Spleen (tissue), 11 donors: ENCODE measurements at regions not wholly inside any gene's neighbourhood (a gene's known extent, or its start where the extent isn't known, plus 50 kb on each side); places are given as distances from the start of the nearest gene placed in this dataset.

ENCODE experiments used
- DNase-seq: peaks from one replicate; pipeline ENCODE4 v3.0.0-alpha.2; 2020
- H3K27ac ChIP-seq, 8 donors: fragments of 200-600 bp; sonication (generic) in 7 of 8; 1 replicate in 4 of 8; 2 replicates in 4 of 8; pipeline versions ENCODE4 v1.5.0 to v1.8.0; 2016 to 2021; ENCODE audit warnings: inconsistent platforms in 4 of 8, mild to moderate bottlenecking in 4 of 8, moderate library complexity in 1 of 8
- H3K27me3 ChIP-seq, 7 donors: fragments of 200-600 bp; sonication (generic) in 6 of 7; replicated peaks in 1 of 7; 1 replicate in 4 of 7; 2 replicates in 3 of 7; pipeline versions ENCODE4 v1.5.0 to v1.8.0; 2016 to 2021; ENCODE audit warnings: inconsistent platforms in 3 of 7, mild to moderate bottlenecking in 1 of 7
- H3K36me3 ChIP-seq, 6 donors: fragments of 200-600 bp; sonication (generic) in 5 of 6; 1 replicate in 4 of 6; 2 replicates in 2 of 6; pipeline versions ENCODE4 v1.5.0 to v1.8.0; 2016 to 2021; ENCODE audit warnings: inconsistent platforms in 2 of 6
- H3K4me1 ChIP-seq, 6 donors: fragments of 200-600 bp; sonication (generic) in 5 of 6; 1 replicate in 3 of 6; 2 replicates in 3 of 6; pipeline versions ENCODE4 v1.5.0 to v1.8.0; 2016 to 2021; ENCODE audit warnings: inconsistent platforms in 3 of 6
- H3K4me3 ChIP-seq, 8 donors: fragments of 200-600 bp; sonication (generic) in 7 of 8; 1 replicate in 4 of 8; 2 replicates in 4 of 8; pipeline versions ENCODE4 v1.5.0 to v1.8.0; 2016 to 2021; ENCODE audit warnings: inconsistent platforms in 4 of 8, mild to moderate bottlenecking in 4 of 8, moderate library complexity in 2 of 8
- H3K9me3 ChIP-seq, 8 donors: fragments of 200-600 bp; sonication (generic) in 7 of 8; 1 replicate in 4 of 8; 2 replicates in 4 of 8; pipeline versions ENCODE4 v1.5.0 to v1.8.0; 2016 to 2021; ENCODE audit warnings: inconsistent platforms in 4 of 8
- CTCF ChIP-seq, 11 experiments: fragments of 200-600 bp in 7 of 11; fragments of 450-650 bp in 4 of 11; sonication (generic) in 4 of 11; IDR thresholded peaks in 8 of 11; conservative IDR thresholded peaks in 3 of 11; 1 replicate in 7 of 11; 2 replicates in 4 of 11; pipeline versions ENCODE4 v1.4.0 to v1.8.0; 2016 to 2021; ENCODE audit warnings: antibody characterized with exemption in 11 of 11, inconsistent platforms in 4 of 11, mild to moderate bottlenecking in 1 of 11
- POLR2A ChIP-seq, 3 donors: fragments of 450-650 bp; IDR thresholded peaks; one replicate each; pipeline ENCODE4 v1.5.1; 2017; ENCODE audit warnings: antibody characterized with exemption in 3 of 3, mild to moderate bottlenecking in 1 of 3
- POLR2AphosphoS5 ChIP-seq, 3 donors: sonication (generic); formaldehyde crosslinking; IDR thresholded peaks; one replicate each; pipeline ENCODE4 v1.5.1; 2017; ENCODE audit warnings: antibody characterized with exemption in 3 of 3
- WGBS, 5 donors: extraction: QIAGEN DNeasy Blood & Tissue Kit in 3 of 5; methylation state at CpG; one replicate each; pipeline versions ENCODE4 v1.1.5 to v1.1.7; 2013 to 2018; 5-methylcytosine and 5-hydroxymethylcytosine counted together
- intact Hi-C: fragments of 100-400 bp; cut with DNase I; formaldehyde crosslinking; loops from one replicate; pipeline ENCODE4 v1.15.0; 2023; ENCODE audit warnings: low total_unique reads
- donor health status: healthy with polysubstance abuse.
- donor health status: DM: no; HTN: no; CAD: no; lungs with moderate emphysema.
- donor health status: DM: no; HTN: no; CAD: no.
- donor health status: Bipolar disorder and iron deficiency.
- donor health status: healthy.
- donor health status: DM: no; HTN: no; CAD: no.
- donor health status: DM: yes; HTN: yes; CAD: no.

- no peaks in the 10 kb centered on the region for H3K9me3 ChIP-seq
- H3K27ac ChIP-seq: no peak overlapping the region
- 71 to 82% (median 81%) methylated on average over 5 of the region's 5 CpGs for WGBS, 5 donors
- TF ChIP-seq POLR2AphosphoS5 (IDR thresholded peaks at IDR 0.05) (no peak), CTCF (IDR thresholded peaks at IDR 0.05 in 8 of 11, conservative IDR thresholded peaks at IDR 0.05 in 3 of 11) (no peak), POLR2A (IDR thresholded peaks at IDR 0.05) (no peak)
- no peak for DNase-seq
- H3K27me3 ChIP-seq: no peaks in the 10 kb centered on the region
- no peaks in the 10 kb centered on the region for H3K4me1 ChIP-seq
- H3K36me3 ChIP-seq: no peaks in the 10 kb centered on the region
- intact Hi-C loops: no loop called here
- H3K4me3 ChIP-seq: no peak overlapping the region
These were observed 89.1 kb upstream of the GLIS3 start for GRCh38 chr9:4389003-4389402.

GRCh38 chr9:4386819-4387218 lies 87.0 kb upstream of the GLIS3 start:
- intact Hi-C loops: no loop called here
- TF ChIP-seq CTCF (IDR thresholded peaks at IDR 0.05 in 8 of 11, conservative IDR thresholded peaks at IDR 0.05 in 3 of 11): no peak
- no peak for TF ChIP-seq POLR2A (IDR thresholded peaks at IDR 0.05)
- TF ChIP-seq POLR2AphosphoS5 (IDR thresholded peaks at IDR 0.05): no peak
- Histone ChIP-seq H3K36me3 (no peaks in the 10 kb centered on the region), H3K4me1 (no peaks in the 10 kb centered on the region), H3K9me3 (no peaks in the 10 kb centered on the region), H3K27ac (no peak overlapping the region), H3K4me3 (no peak overlapping the region), H3K27me3 (no peaks in the 10 kb centered on the region)
- WGBS, 5 donors: 83 to 91% (median 90%) methylated on average over 3 of the region's 3 CpGs
- no peak for DNase-seq

- no peak overlapping the region for H3K27ac ChIP-seq
- H3K9me3 ChIP-seq: no peaks in the 10 kb centered on the region
- no peak for TF ChIP-seq POLR2AphosphoS5 (IDR thresholded peaks at IDR 0.05)
- TF ChIP-seq CTCF (IDR thresholded peaks at IDR 0.05 in 8 of 11, conservative IDR thresholded peaks at IDR 0.05 in 3 of 11): no peak
- TF ChIP-seq POLR2A (IDR thresholded peaks at IDR 0.05): no peak
- intact Hi-C loops: no loop called here
- H3K4me1 ChIP-seq: no peaks in the 10 kb centered on the region
- no peaks in the 10 kb centered on the region for H3K36me3 ChIP-seq
- H3K27me3 ChIP-seq: no peaks in the 10 kb centered on the region
- no peak overlapping the region for H3K4me3 ChIP-seq
- no peak for DNase-seq
- 60 to 72% (median 65%) methylated on average over 5 of the region's 5 CpGs for WGBS, 5 donors
These were observed 84.9 kb upstream of the GLIS3 start for GRCh38 chr9:4384750-4385149.

GRCh38 chr9:4382722-4383317 lies 83.0 kb upstream of the GLIS3 start:
- TF ChIP-seq POLR2A (IDR thresholded peaks at IDR 0.05) (no peak), CTCF (IDR thresholded peaks at IDR 0.05 in 8 of 11, conservative IDR thresholded peaks at IDR 0.05 in 3 of 11) (peak in 7 of 11 experiments; percentile 7 to 48 (median 35))
- H3K36me3 ChIP-seq: no peaks in the 10 kb centered on the region
- WGBS, 5 donors: 56 to 71% (median 60%) methylated on average over 4 of the region's 4 CpGs
- no peak overlapping the region for H3K4me3 ChIP-seq
- H3K27ac ChIP-seq: no peak overlapping the region
- intact Hi-C loops: no loop called here
- H3K4me1 ChIP-seq: no peaks in the 10 kb centered on the region
- no peaks in the 10 kb centered on the region for H3K9me3 ChIP-seq
- no peaks in the 10 kb centered on the region for H3K27me3 ChIP-seq
- no peak for DNase-seq
